GM18498 (cell line): ENCODE measurements at regions not wholly inside any gene's neighbourhood (a gene's known extent, or its start where the extent isn't known, plus 50 kb on each side); places are given as distances from the start of the nearest gene placed in this dataset.

Source experiments
- ATAC-seq: cut with Tn5 transposase; IDR thresholded peaks from one replicate; pipeline ENCODE4 v1.9.1; 2021; ENCODE audit warnings: mild to moderate bottlenecking, moderate library complexity; ENCODE audit not compliant: unreplicated experiment

GRCh38 chr22:48476577-48476976 lies 1351.1 kb downstream of the BRD1 start:
- no peak for ATAC-seq

- no peak for ATAC-seq
These were observed 1351.9 kb downstream of the BRD1 start for GRCh38 chr22:48475661-48476345.

GRCh38 chr22:48474881-48475280 lies 1352.8 kb downstream of the BRD1 start:
- no peak for ATAC-seq

- ATAC-seq, result no peak
These were observed 1354.5 kb downstream of the BRD1 start for GRCh38 chr22:48473202-48473601.

GRCh38 chr22:48464246-48464645 lies 1363.4 kb downstream of the BRD1 start:
- ATAC-seq, result no peak

GRCh38 chr22:48459859-48460823 lies 1367.5 kb downstream of the BRD1 start:
- ATAC-seq, result no peak

- no peak for ATAC-seq
These were observed 1368.4 kb downstream of the BRD1 start for GRCh38 chr22:48459259-48459658.

GRCh38 chr22:48456449-48456848 lies 1371.2 kb downstream of the BRD1 start:
- ATAC-seq, result no peak

GRCh38 chr22:48453751-48454485 lies 1373.8 kb downstream of the BRD1 start:
- no peak for ATAC-seq

GRCh38 chr22:48453171-48453570 lies 1374.5 kb downstream of the BRD1 start:
- ATAC-seq, result no peak

- no peak for ATAC-seq
These were observed 1374.9 kb downstream of the BRD1 start for GRCh38 chr22:48452766-48453165.

GRCh38 chr22:48451891-48452290 lies 1375.8 kb downstream of the BRD1 start:
- no peak for ATAC-seq

GRCh38 chr22:48450188-48450825 lies 1377.4 kb downstream of the BRD1 start:
- ATAC-seq, result no peak

- ATAC-seq, result no peak
These were observed 1378.0 kb downstream of the BRD1 start for GRCh38 chr22:48449466-48450187.

- no peak for ATAC-seq
These were observed 1378.9 kb downstream of the BRD1 start for GRCh38 chr22:48448821-48449220.

- no peak for ATAC-seq
These were observed 1382.4 kb downstream of the BRD1 start for GRCh38 chr22:48445113-48445827.

- peak; percentile 89 for ATAC-seq
These were observed 1383.2 kb downstream of the BRD1 start for GRCh38 chr22:48444320-48445112.

GRCh38 chr22:48443680-48444079 lies 1384.0 kb downstream of the BRD1 start:
- no peak for ATAC-seq

GRCh38 chr22:48442663-48443062 lies 1385.0 kb downstream of the BRD1 start:
- no peak for ATAC-seq
